MM.1S (cell line): ENCODE measurements at regions not wholly inside any gene's neighbourhood (a gene's known extent, or its start where the extent isn't known, plus 50 kb on each side); places are given as distances from the start of the nearest gene placed in this dataset.

Experiments used
- CTCF ChIP-seq: fragments of 300-600 bp; sonication (generic); IDR thresholded peaks from 2 replicates; pipeline ENCODE4 v1.5.1; 2016; ENCODE audit warnings: antibody characterized with exemption, low read length, mixed read lengths
- EZH2 ChIP-seq: fragments of 300-600 bp; sonication (generic); optimal IDR thresholded peaks from 2 replicates; pipeline ENCODE3; 2017; ENCODE audit warnings: low read depth, mild to moderate bottlenecking, antibody characterized with exemption, low read length, mixed read lengths
- EZH2phosphoT487 ChIP-seq: fragments of 300-600 bp; sonication (generic); IDR thresholded peaks from 2 replicates; pipeline ENCODE4 v1.6.1; 2018; ENCODE audit warnings: antibody characterized with exemption, low read length

- TF ChIP-seq EZH2 (no peak), CTCF (no peak), EZH2phosphoT487 (no peak)
Observed at GRCh38 chr2:139631966-139632365, 851.8 kb upstream of the NXPH2 start.
